GM21737 (cell line): ENCODE measurements at regions not wholly inside any gene's neighbourhood (a gene's known extent, or its start where the extent isn't known, plus 50 kb on each side); places are given as distances from the start of the nearest gene placed in this dataset.
"Not testable (repeated sequence)": the region's sequence is repeated elsewhere in the genome, so short reads cannot be mapped to it uniquely, and the experiment has no call there.

Experiments used
- ATAC-seq: cut with Tn5 transposase; IDR thresholded peaks from one replicate; pipeline ENCODE4 v1.9.1; 2021; ENCODE audit warnings: mild to moderate bottlenecking, moderate library complexity; ENCODE audit not compliant: unreplicated experiment

DNA sequence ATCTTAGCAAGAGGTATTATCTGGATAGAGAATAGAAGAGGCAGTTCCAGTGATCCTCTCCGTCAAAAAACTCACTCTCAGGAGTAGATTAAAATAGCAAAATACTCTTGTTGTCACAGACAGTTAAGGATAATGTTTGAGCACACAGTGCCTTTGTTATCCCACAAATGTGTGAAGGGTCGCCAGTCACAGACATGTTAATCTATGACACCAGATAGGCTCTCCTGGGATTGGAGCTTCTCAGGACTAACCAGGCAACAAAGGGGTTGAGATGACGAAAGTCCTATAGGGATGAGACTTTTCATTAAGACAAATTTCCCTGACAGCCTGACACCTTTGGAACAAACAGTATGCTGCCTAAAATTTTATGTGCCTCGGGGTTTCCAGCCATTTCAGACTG lies 1947.1 kb downstream of the OLFM4 start:
- no peak for ATAC-seq

DNA sequence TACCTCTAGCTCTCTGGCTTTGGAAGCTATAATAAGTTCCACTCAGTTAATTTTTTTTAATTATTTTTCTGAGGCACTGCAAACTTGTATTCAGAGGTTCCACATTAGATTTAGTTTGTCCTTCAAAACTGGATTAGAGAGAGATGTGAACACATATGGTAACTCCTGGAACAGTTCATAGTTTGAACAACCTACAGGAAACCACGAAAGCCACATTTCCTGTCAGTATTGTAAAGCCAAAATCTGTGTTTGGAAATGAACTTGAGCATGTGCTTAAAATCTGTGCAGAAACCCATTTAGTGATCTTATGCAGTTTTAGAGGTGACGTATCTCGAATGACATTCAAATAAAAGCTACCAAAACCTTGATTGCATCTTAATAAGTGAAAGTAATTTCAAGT lies 1952.0 kb downstream of the OLFM4 start:
- ATAC-seq, result no peak

DNA sequence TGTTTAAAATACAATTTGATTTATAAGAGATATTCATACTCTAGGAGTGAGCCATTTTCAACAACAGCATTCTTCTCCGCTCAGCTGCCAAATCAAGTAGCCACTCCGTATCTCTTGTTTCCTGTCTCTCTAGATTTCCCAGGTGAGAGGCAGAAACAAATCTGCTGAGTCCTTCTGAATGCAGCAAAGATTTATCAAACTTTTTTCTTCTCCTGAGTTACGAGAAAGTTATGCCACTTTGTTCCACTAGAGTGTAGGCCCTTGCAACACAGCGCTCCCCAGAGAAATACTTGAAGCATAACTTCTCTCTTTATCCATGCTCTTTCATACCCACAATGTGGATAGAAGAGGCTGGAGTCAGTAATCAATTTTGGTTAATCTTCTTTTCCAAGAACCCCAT lies 1960.8 kb downstream of the OLFM4 start:
- no peak for ATAC-seq

- no peak for ATAC-seq
Measured at GRCh38 chr13:54999399-54999907, 1970.8 kb downstream of the OLFM4 start.

DNA sequence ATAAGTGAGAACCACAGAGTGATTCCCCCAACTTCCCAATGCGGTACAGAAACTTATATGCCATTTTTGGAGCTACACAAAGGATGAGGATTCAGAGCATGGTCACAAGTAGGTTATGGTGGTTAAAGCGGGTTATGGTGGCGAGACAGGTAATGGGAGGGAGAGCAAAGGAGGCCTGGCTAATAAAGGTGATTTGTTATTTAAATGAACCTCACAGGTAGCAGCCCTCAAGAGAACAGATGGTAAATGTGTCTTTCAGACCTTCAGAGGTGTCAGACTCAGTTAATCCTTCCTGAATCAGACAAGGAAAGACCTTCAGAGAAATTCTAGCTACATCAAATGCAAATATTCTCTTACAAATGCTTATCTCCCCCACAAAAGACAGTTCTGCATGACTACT lies 1971.4 kb downstream of the OLFM4 start:
- ATAC-seq, result no peak

- ATAC-seq, result no peak
Measured at GRCh38 chr13:55000844-55001243, 1972.2 kb downstream of the OLFM4 start.

- no peak for ATAC-seq
Measured at GRCh38 chr13:55001881-55002280, 1973.3 kb downstream of the OLFM4 start.

- ATAC-seq, result no peak
Measured at GRCh38 chr13:55007681-55008080, 1979.1 kb downstream of the OLFM4 start.

DNA sequence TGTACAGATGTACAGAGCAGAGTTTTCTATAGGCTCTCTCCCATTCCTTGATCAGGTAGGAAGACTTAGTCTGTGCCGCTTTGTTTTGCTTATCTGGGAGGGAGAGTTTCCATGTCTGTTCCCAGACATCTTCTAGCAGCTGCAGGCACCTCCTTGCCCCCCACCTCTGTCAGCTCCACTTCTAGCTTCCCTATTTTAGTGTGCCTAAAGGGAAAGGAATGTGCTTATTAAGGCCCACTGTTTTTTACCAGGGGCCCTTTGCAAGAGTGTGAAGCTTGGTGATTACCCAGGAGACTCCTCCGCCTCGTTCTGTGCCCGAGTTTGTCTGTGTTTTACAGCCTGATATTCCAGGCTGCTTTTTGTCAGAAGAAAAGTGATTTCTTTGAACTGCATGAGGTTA lies 1984.4 kb downstream of the OLFM4 start:
- no peak for ATAC-seq

DNA sequence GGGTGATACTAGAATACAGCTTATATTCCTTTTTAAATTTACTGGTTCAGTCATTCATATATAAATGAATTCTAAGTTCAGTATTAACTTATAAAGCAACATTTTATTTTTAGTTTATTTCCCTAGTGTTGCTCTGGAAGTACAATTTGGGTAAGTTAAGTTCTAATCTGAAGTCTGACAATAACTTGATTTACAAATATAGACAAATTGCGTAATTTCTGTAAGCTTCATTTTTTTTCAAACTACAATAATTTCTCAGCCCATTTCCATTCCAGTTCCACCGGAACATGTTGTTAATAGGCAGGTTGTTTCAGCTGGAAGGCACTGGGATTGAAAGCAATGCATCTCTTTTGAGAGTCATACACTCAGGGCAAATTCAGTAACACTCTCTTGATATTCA lies 2000.7 kb downstream of the OLFM4 start:
- ATAC-seq, result no peak

DNA sequence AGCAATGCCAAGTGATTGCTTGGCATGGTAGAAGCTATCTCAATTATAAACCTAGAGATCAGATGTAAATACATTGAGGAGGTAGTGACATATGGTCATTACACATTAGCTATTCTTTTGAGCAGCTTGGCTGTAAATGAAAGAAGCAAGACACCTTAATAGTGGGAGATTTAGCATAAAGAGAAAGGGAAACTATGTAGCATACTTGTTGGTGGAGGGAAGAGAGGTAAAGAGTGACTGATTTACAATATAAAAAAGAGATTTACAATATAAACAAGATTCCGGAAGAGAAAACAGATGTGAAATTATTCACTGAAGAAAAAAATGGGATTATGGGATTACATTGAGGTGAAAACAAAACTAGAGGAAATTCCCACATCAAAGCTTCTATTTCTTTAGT lies 2009.6 kb downstream of the OLFM4 start:
- no peak for ATAC-seq

DNA sequence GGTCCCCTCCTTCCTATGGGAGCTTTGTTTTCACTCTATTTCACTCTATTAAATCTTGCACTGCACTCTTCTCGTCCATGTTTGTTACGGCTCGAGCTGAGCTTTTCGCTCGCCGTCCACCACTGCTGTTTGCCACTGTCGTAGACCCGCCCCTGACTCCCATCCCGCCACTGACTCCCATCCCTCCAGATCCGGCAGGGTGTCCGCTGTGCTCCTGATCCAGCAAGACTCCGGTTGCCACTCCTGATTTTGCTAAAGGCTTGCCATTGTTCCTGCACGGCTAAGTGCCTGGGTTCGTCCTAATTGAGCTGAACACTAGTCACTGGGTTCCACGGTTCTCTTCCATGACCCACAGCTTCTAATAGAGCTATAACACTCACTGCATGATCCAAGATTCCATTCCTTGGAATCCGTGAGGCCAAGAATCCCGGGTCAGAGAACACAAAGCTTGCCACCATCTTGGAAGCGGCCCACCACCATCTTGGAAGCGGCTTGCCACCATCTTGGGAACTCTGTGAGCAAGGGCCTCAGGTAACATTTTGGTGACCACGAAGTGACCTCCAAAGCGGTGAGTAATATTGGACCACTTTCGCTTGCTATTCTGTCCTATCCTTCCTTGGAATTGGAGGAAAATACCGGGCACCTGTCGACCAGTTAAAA lies 2025.4 kb downstream of the OLFM4 start:
- not testable (repeated sequence) for ATAC-seq

GRCh38 chr13:55055666-55056065 lies 2027.1 kb downstream of the OLFM4 start:
- ATAC-seq, result not testable (repeated sequence)

DNA sequence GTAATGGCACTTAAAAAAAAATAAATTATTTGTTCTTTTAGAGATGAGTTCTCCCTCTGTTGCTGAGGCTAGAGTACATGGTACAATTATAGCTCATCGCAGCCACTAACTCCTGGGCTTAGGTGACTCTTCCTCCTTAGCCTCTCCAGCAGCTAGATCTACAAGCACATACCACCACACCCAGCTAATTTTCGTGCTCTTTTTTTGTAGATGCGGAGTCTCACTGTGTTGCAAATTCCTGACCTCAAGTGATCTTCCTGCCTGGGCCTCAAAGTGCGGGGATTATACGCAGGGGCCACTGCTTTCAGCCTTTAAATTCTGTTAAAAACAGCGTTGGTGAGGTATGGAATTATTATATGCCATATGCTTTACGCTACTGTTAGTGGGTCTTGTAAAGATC lies 2034.0 kb downstream of the OLFM4 start:
- ATAC-seq, result no peak

DNA sequence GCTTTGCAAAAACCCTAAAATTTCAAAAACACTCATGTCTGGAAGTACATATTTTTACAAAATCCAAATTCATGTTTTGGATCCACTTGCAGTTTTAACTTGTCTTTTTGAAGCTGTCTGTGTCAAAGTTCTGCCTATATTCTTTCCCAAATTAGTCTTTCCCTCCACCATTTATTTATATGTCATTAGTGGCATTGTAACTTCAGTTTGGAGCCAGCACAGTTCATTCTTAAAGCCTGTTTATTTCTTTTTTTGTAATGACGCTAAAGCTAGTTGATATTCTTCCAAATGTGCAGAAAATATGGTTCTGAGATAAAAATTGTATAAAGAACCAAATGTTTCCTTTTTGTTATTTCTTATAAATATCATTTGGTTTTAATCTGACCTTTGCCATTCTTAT lies 2039.3 kb downstream of the OLFM4 start:
- no peak for ATAC-seq

DNA sequence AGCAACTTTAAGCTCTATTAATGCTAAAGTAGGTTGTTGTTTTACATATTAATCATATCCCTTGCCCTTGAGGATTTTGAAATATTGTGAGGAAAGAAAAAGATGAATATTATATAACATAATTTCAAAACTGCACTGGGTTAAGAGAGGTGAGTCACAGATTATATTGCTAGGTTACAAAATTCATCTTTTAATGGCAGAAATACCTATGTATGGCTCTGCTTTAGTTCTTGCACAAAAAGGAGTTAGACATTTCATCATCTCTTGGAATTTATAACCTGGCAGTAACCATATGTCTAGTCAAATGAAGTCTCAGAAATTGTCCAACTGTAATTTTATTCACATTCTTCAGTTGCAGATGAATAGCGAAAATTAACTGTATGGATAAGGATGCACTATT lies 2041.1 kb downstream of the OLFM4 start:
- no peak for ATAC-seq

GRCh38 chr13:55073000-55073399 lies 2044.4 kb downstream of the OLFM4 start:
- ATAC-seq, result no peak

DNA sequence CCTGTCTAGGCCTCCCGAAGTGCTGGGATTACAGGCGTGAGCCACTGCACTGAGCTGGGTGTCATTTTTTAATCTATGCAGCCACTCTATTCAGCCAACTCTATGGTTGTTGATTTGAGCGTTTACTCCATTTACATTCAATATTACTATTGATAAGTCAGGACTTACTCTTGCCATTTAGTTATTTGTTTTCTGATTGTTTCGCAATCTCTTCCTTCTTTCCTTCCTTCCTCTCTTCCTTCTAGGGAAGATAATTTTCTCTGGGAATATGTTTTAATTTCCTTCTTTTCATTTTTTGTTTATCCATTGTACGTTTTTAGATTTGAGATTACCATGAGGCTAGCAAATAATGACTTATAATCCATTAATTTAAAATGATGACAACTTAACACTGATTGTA lies 2056.0 kb downstream of the OLFM4 start:
- ATAC-seq, result no peak

GRCh38 chr13:55087085-55087484 lies 2053.6 kb upstream of the PRR20A start:
- ATAC-seq, result no peak

- no peak for ATAC-seq
Measured at GRCh38 chr13:55090612-55091011, 2050.1 kb upstream of the PRR20A start.

- ATAC-seq, result no peak
Measured at GRCh38 chr13:55091172-55091571, 2049.5 kb upstream of the PRR20A start.

- no peak for ATAC-seq
Measured at GRCh38 chr13:55106509-55106908, 2034.2 kb upstream of the PRR20A start.

GRCh38 chr13:55120631-55121030 lies 2020.1 kb upstream of the PRR20A start:
- no peak for ATAC-seq
